ENCODE measurements at regions not wholly inside any gene's neighbourhood (a gene's known extent, or its start where the extent isn't known, plus 50 kb on each side); places are given as distances from the start of the nearest gene placed in this dataset.

DNA sequence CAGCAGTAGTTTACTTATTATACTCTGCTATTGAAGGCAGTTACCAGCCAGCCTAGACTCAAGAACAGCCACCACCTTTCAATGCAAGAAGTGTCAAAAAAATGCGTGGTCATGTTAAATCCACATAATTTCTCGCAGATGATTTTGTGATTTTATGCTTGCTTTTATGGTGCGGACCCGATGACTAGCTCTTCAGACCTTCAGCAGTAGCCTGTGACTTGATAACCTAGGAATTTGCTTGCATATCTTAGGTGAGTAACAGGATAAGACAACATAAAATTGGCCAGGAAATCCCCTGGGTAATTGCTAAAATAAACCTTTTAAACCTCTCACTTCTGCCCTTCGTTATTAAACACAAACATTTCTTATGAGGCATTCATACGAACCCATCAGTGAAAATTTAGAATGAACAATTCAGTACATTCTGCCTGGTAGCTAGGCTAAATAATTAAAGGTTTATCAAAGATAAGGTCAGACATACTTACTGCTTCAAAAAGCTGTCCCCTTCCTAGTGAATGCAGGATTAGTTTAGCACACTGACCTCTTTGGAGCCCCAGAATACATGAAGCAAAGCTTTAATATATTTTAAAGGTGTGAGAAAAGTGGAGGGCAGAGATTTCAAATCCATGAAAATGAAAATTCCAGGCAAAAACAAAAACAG lies 798.8 kb downstream of the OTOL1 start:
- DNase-seq (ENCODE audit: low read depth) = peak; percentile 76
- TF ChIP-seq, protein P1, sequence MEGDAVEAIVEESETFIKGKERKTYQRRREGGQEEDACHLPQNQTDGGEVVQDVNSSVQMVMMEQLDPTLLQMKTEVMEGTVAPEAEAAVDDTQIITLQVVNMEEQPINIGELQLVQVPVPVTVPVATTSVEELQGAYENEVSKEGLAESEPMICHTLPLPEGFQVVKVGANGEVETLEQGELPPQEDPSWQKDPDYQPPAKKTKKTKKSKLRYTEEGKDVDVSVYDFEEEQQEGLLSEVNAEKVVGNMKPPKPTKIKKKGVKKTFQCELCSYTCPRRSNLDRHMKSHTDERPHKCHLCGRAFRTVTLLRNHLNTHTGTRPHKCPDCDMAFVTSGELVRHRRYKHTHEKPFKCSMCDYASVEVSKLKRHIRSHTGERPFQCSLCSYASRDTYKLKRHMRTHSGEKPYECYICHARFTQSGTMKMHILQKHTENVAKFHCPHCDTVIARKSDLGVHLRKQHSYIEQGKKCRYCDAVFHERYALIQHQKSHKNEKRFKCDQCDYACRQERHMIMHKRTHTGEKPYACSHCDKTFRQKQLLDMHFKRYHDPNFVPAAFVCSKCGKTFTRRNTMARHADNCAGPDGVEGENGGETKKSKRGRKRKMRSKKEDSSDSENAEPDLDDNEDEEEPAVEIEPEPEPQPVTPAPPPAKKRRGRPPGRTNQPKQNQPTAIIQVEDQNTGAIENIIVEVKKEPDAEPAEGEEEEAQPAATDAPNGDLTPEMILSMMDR (IDR thresholded peaks at IDR 0.05; ENCODE audit: low read depth, low read length, missing control alignments) = no peak
- in situ Hi-C loops (cut with HindIII; ENCODE audit: low sequenced_read_pairs) = no loop called here
- no peak overlapping the region for H3K4me3 ChIP-seq (ENCODE audit: low read depth, low read length)

DNA sequence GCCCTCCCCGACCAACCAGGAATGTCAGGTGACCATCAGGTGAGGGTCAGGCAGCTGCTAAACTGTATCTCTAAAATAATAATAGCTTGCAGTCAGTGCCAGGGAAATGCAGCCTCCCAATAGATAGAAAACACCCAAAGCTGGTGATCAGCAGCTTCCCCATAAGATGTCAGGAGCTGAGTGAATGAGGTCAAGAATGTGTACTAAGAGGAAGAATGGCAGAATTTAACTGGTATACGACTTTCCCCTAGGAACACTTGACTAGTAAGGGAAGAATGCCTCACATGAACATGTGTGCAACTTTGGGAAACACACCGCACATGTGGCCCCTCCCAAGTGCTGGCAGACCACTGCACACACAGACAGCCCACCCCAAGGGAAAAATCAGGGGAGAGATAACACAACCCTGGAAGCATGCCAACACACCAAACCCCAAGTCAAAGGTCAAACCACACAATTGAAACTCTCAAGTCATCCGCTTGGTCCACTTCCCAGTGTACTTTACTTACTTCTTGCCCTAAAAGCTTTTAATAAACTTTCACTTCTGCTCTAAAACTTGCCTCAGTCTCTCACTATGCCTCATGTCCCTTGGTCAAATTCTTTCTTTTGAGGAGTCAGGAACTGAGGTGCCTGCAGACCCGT lies 806.5 kb downstream of the OTOL1 start:
- in situ Hi-C loops (cut with HindIII; ENCODE audit: low sequenced_read_pairs) = no loop called here
- peak; percentile 9 for DNase-seq (ENCODE audit: low read depth)
- H3K4me3 ChIP-seq (ENCODE audit: low read depth, low read length) = no peak overlapping the region
- TF ChIP-seq, protein P1 (IDR thresholded peaks at IDR 0.05; ENCODE audit: low read depth, low read length, missing control alignments) = no peak

DNA sequence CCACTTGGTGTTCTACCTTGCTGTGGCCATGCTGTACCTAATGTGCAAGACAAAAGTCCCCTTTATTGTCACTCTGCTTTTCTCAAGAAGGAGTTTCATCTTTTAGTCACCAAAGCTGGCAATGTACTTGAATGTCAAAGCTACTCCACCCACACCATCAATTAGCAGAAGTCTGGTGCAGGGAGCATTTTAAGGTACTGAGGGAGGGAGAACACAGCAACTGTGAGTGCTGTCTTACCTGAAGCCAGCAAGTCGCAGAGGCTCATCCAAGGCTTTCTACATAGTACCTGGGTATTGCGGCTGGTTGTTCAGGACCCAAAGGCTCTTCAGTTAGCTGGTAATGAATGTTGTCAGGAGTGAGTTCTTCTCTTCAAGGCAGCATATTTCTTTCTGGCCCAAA lies 820.4 kb downstream of the OTOL1 start:
- TF ChIP-seq, protein P1 (IDR thresholded peaks at IDR 0.05; ENCODE audit: low read depth, low read length, missing control alignments) = no peak
- DNase-seq (ENCODE audit: low read depth) = no peak
- in situ Hi-C loops (cut with HindIII; ENCODE audit: low sequenced_read_pairs) = no loop called here
- H3K4me3 ChIP-seq (ENCODE audit: low read depth, low read length) = no peak overlapping the region

DNA sequence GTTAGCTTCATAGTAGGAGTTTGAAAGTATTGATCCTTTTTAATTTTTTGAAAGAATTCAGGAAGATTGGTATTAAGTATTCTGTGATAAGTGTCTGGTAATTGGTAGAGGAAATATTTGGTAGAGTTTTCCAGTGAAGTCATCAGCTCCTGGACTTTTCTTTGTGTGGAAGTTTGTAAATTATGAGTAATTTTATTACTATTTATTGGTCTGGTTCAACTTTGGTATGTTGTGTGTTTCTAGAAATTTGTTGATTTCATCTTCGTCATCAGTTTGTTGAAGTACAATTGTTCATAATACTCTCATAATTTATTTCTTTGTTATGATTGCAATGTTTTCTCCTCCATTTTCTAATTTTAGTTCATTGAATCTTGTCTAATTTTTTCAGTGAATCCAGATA lies 832.0 kb downstream of the OTOL1 start:
- TF ChIP-seq, protein P1 (IDR thresholded peaks at IDR 0.05; ENCODE audit: low read depth, low read length, missing control alignments) = no peak
- in situ Hi-C loops (cut with HindIII; ENCODE audit: low sequenced_read_pairs) = no loop called here
- no peak overlapping the region for H3K4me3 ChIP-seq (ENCODE audit: low read depth, low read length)
- no peak for DNase-seq (ENCODE audit: low read depth)

DNA sequence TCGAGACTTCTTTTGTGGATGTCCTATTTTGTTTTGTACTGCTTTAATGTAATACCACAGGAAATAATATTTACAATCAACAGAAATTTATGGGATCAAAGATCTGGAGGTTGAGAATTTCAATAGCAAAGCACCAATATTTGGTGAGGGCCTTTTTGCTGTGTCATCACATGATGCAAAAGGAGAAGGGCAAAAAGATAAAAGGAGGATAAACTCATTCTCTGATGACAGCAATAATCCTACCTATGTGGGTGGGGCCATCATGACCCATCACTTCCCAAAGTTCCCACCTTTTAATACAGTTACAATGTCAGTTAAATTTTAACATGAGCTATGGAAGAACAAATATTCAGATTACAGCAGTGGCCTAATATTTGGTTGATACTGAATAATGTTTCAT lies 832.9 kb downstream of the OTOL1 start:
- in situ Hi-C loops (cut with HindIII; ENCODE audit: low sequenced_read_pairs) = no loop called here
- H3K4me3 ChIP-seq (ENCODE audit: low read depth, low read length) = no peak overlapping the region
- no peak for DNase-seq (ENCODE audit: low read depth)
- TF ChIP-seq, protein P1 (IDR thresholded peaks at IDR 0.05; ENCODE audit: low read depth, low read length, missing control alignments) = no peak

DNA sequence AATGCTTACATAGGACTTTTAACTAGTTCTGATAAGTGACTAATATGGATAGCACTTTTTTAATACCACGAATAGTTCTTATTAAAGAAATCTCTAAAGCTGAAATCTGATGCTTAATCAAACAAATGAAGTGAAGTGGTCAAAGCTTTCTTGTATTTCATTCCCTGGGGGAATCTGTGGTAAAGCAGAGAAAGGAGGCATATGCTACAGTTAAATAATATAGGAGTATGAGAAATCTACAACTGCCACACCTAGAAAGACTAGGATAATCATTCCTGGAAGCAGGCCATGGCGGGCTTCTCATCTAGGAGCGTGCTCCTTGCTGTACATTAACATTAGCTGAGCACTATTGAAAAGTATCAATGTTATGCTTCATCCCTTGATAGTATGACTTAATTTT lies 835.7 kb downstream of the OTOL1 start:
- no peak overlapping the region for H3K4me3 ChIP-seq (ENCODE audit: low read depth, low read length)
- in situ Hi-C loops (cut with HindIII; ENCODE audit: low sequenced_read_pairs) = no loop called here
- TF ChIP-seq, protein P1 (IDR thresholded peaks at IDR 0.05; ENCODE audit: low read depth, low read length, missing control alignments) = no peak
- DNase-seq (ENCODE audit: low read depth) = no peak
